Tibial artery (tissue), 4 donors: ENCODE measurements at regions not wholly inside any gene's neighbourhood (a gene's known extent, or its start where the extent isn't known, plus 50 kb on each side); places are given as distances from the start of the nearest gene placed in this dataset.
A peak's percentile ranks its signal among the peaks of the same experiment; 100 is the strongest.

Experiments
- DNase-seq, 2 donors: peaks; one replicate each; pipeline ENCODE4 v3.0.0-alpha.2; 2019
- H3K27ac ChIP-seq, 2 donors: fragments of 200-600 bp; sonication (generic) in 1 of 2; 1 replicate in 1 of 2; 2 replicates in 1 of 2; pipeline ENCODE4 v1.5.1; 2018 to 2019; ENCODE audit warnings: mild to moderate bottlenecking in 1 of 2
- H3K27me3 ChIP-seq, 2 donors: fragments of 200-600 bp; sonication (generic) in 1 of 2; one replicate each; pipeline versions ENCODE4 v1.5.1 to v1.6.0; 2016 to 2019
- H3K36me3 ChIP-seq, 3 donors: fragments of 200-600 bp; sonication (generic) in 2 of 3; one replicate each; pipeline ENCODE4 v1.5.1; 2016 to 2019; ENCODE audit warnings: mild to moderate bottlenecking in 2 of 3
- H3K4me1 ChIP-seq, 4 donors: fragments of 200-600 bp; sonication (generic) in 2 of 4; 1 replicate in 3 of 4; 2 replicates in 1 of 4; pipeline ENCODE4 v1.5.1; 2016 to 2019
- H3K4me3 ChIP-seq, 2 donors: fragments of 200-600 bp; sonication (generic) in 1 of 2; 1 replicate in 1 of 2; 2 replicates in 1 of 2; pipeline ENCODE4 v1.5.1; 2018 to 2019; ENCODE audit warnings: mild to moderate bottlenecking in 2 of 2
- H3K9me3 ChIP-seq, 3 donors: fragments of 200-600 bp; sonication (generic) in 1 of 3; one replicate each; pipeline ENCODE4 v1.5.1; 2016 to 2019
- intact Hi-C: fragments of 100-400 bp; cut with DNase I; formaldehyde crosslinking; loops from one replicate; pipeline ENCODE4 v1.15.0; 2023; ENCODE audit warnings: low total_unique reads
- TF ChIP-seq, protein P1 (sequence below), 2 experiments: fragments of 200-600 bp in 1 of 2; fragments of 450-650 bp in 1 of 2; IDR thresholded peaks; one replicate each; pipeline ENCODE4 v1.5.1; 2017 to 2019; ENCODE audit warnings: antibody characterized with exemption in 2 of 2, mild to moderate bottlenecking in 1 of 2, moderate library complexity in 1 of 2

DNA sequence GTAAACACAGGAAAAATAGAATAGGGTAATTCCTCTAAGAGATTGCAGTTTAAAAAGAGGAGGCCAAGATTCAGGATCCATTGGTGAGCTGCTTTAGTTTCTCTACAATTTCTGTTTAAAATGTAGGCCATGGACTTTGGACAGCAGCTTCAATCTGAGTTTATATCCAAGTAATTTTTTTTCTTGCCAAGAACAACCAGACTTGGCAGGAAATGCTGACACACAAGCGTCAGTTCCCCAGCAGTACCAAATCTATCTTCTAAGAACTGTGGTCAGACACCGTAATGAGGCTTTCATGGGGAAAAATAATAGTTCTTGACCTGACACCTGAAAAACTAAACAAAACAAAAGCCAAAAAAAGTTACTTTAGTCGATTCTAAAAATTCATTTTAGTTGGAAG lies 528.8 kb downstream of the CSNK1G3 start:
- DNase-seq = no peak
- TF ChIP-seq, protein P1, sequence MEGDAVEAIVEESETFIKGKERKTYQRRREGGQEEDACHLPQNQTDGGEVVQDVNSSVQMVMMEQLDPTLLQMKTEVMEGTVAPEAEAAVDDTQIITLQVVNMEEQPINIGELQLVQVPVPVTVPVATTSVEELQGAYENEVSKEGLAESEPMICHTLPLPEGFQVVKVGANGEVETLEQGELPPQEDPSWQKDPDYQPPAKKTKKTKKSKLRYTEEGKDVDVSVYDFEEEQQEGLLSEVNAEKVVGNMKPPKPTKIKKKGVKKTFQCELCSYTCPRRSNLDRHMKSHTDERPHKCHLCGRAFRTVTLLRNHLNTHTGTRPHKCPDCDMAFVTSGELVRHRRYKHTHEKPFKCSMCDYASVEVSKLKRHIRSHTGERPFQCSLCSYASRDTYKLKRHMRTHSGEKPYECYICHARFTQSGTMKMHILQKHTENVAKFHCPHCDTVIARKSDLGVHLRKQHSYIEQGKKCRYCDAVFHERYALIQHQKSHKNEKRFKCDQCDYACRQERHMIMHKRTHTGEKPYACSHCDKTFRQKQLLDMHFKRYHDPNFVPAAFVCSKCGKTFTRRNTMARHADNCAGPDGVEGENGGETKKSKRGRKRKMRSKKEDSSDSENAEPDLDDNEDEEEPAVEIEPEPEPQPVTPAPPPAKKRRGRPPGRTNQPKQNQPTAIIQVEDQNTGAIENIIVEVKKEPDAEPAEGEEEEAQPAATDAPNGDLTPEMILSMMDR (IDR thresholded peaks at IDR 0.05) = no peak
- peak overlapping the region in 1 of 2 donors; percentile 12 for H3K27ac ChIP-seq
- H3K4me3 ChIP-seq = no peak overlapping the region
- H3K27me3 ChIP-seq = no peaks in the 10 kb centered on the region
- intact Hi-C loops = no loop called here
- no peaks in the 10 kb centered on the region for H3K36me3 ChIP-seq
- peaks cover 0 to 16% (median 0%) of the 10 kb centered on the region in 4 donors for H3K4me1 ChIP-seq
- no peaks in the 10 kb centered on the region for H3K9me3 ChIP-seq

DNA sequence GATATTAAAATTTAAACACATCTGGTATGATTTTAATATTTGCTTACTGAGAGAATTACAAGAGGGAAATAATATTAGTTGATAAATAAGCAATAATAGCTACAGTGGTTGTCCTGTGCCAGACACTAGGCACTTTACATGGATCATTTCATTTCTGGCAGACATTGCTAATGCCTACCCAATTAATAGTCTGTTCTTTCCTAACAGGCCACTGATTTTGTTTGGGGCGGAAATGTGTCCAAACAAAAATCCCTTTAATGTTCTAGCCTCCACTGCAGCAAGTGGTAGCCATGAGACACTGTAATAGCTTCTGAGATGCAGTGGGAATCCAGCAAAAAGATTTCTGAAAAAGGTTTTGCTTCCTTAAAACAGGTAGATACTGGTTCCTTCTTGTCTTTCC lies 527.4 kb downstream of the CSNK1G3 start:
- H3K27me3 ChIP-seq = no peaks in the 10 kb centered on the region
- H3K4me1 ChIP-seq = peaks cover 0 to 16% (median 0%) of the 10 kb centered on the region in 4 donors
- H3K36me3 ChIP-seq = no peaks in the 10 kb centered on the region
- no peak overlapping the region for H3K4me3 ChIP-seq
- intact Hi-C loops = no loop called here
- TF ChIP-seq, protein P1 (IDR thresholded peaks at IDR 0.05) = no peak
- no peak for DNase-seq
- no peak overlapping the region for H3K27ac ChIP-seq
- H3K9me3 ChIP-seq = no peaks in the 10 kb centered on the region

DNA sequence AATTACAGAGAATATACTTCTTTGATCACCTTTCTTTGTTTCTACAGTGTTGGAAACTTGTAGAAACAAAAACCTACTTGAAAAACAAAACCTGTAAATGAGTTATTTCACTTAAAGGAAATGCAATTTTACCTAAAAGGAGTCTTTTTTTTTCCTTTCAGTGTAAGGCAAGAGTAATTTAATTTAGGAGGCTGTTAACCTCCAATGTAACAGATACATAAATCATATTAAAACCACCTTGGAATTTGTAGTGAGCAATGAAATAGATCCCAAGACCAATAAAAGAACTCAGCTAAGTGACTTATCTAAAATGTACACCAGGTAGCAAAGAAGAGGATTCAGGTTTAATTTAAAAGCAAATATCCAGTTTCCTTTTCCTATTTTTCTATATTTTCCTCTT lies 524.8 kb downstream of the CSNK1G3 start:
- no peaks in the 10 kb centered on the region for H3K27me3 ChIP-seq
- peaks cover 0 to 16% (median 0%) of the 10 kb centered on the region in 4 donors for H3K4me1 ChIP-seq
- intact Hi-C loops = no loop called here
- H3K9me3 ChIP-seq = no peaks in the 10 kb centered on the region
- no peaks in the 10 kb centered on the region for H3K36me3 ChIP-seq
- H3K4me3 ChIP-seq = no peak overlapping the region
- TF ChIP-seq, protein P1 (IDR thresholded peaks at IDR 0.05) = no peak
- DNase-seq = no peak
- no peak overlapping the region for H3K27ac ChIP-seq

DNA sequence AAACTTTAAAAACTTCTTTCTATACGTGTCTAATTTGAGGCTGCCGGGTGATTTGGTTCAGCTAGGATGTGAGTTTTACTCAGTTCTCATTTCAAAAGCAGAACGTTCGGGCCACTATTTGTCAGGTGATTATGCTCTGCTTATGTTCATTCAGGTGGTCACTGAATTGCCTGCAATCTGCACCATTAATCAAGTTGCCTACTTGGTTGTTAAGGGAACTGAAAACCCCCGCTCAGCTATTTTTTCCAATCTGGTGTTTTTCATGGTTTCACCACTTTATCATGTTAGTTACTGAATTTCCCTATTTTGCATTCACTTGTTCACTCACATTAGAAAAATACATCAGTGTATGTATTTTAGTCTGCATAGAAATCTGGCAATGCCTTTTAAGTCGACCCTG lies 523.0 kb downstream of the CSNK1G3 start:
- H3K27me3 ChIP-seq = no peaks in the 10 kb centered on the region
- no peaks in the 10 kb centered on the region for H3K36me3 ChIP-seq
- no peaks in the 10 kb centered on the region for H3K9me3 ChIP-seq
- DNase-seq = no peak
- no peak overlapping the region for H3K27ac ChIP-seq
- no peaks in the 10 kb centered on the region for H3K4me1 ChIP-seq
- TF ChIP-seq, protein P1 (IDR thresholded peaks at IDR 0.05) = no peak
- intact Hi-C loops = no loop called here
- H3K4me3 ChIP-seq = no peak overlapping the region

DNA sequence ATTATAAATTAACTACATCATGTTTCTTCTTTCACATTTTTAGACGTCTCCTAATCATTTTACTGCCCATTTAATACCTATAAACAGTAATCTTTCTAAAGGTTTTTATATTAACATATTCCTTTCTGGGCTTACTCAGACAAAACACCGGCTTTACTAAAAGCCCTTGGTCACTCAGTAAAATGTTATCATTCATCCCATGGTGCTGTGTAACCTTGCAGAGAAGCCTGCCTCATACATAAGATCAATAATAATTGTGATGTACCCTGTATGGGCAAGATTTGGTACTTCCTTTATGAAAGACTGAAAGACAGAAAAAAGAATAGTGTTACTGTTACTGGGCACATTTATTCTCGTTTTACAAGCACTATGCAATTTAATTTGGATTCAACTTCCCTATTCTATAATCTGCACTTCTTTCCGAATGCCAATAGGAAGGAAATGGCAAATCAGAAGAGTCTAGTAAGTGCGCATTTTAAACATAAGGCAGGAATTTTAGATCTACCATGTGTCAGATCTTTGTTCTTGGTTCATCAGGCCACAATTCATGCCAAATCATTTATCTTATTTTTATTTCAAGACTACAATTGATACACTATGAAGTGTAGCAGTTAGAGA lies 522.2 kb downstream of the CSNK1G3 start:
- Histone ChIP-seq H3K36me3 (no peaks in the 10 kb centered on the region), H3K4me1 (no peaks in the 10 kb centered on the region), H3K27me3 (no peaks in the 10 kb centered on the region), H3K9me3 (no peaks in the 10 kb centered on the region), H3K27ac (no peak overlapping the region), H3K4me3 (no peak overlapping the region)
- TF ChIP-seq, protein P1 (IDR thresholded peaks at IDR 0.05) = no peak
- DNase-seq = no peak
- intact Hi-C loops = no loop called here

DNA sequence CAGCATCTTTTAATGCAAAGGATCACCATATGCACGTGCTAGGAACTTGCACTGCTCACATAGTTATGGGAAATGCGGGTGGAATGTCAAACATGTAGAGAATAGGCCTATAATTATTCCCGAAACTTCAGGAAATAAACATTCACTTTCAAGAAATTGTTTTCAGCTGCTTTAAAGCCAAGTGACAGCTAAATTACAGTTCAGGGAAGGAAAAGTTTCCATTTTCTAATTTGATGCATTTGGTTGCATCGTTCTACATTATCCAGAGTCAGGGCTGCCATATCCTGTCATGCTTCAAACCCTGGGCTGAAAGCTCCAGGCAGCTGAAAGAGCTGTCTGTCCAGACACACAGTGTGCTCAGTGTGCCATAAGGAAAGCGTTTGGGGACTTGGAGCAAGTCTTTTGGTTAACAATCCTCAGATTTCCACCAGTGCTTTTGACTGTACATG lies 518.1 kb downstream of the CSNK1G3 start:
- TF ChIP-seq, protein P1 (IDR thresholded peaks at IDR 0.05) = no peak
- no peaks in the 10 kb centered on the region for H3K4me1 ChIP-seq
- intact Hi-C loops = no loop called here
- H3K36me3 ChIP-seq = no peaks in the 10 kb centered on the region
- H3K27me3 ChIP-seq = no peaks in the 10 kb centered on the region
- H3K4me3 ChIP-seq = no peak overlapping the region
- no peak overlapping the region for H3K27ac ChIP-seq
- no peaks in the 10 kb centered on the region for H3K9me3 ChIP-seq
- DNase-seq = no peak
